HG03469 (cell line): ENCODE measurements at regions not wholly inside any gene's neighbourhood (a gene's known extent, or its start where the extent isn't known, plus 50 kb on each side); places are given as distances from the start of the nearest gene placed in this dataset.
"Not testable (repeated sequence)": the region's sequence is repeated elsewhere in the genome, so short reads cannot be mapped to it uniquely, and the experiment has no call there.

Source experiments
- ATAC-seq: cut with Tn5 transposase; IDR thresholded peaks from one replicate; pipeline ENCODE4 v1.9.1; 2021; ENCODE audit warnings: mild to moderate bottlenecking, moderate library complexity, moderate number of reproducible peaks; ENCODE audit not compliant: unreplicated experiment

DNA sequence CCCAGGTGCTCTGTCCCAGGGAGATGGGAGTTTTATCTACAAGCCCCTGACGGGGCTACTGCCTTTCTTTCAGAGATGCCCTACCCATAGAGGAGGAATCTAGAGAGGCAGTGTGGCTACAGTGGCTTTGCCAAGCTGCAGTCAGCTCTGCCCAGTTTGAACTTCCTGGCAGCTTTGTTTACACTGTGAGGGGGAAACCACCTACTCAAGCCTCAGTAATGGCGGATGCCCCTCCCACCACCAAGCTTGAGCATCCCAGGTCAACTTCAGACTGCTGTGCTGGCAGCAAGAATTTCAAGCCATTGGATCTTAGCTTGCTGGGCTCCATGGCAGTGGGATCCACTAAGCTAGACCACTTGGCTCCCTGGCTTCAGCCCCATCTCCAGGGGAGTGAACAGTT is 53.1 kb upstream of the TMEM252 start:
- not testable (repeated sequence) for ATAC-seq

DNA sequence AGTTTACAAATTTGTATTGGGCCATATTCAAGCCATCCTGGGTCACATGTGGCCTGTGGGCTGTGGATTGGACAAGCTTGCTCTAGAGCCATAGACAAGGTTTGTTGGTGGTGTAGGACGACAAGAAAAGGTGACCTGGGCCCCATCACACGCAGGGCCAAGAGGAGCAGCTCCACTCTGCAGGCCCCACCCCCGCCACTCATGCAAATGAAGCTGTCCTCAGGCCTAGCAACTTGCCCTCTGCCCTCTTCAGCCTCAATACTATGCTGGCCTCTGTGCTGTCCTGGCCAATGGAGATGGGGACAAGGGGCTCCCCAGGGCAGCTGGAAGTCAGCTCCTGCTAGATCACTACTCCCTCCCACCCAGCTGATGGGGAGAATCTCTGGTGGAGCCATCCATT is 55.2 kb upstream of the TMEM252 start:
- no peak for ATAC-seq

DNA sequence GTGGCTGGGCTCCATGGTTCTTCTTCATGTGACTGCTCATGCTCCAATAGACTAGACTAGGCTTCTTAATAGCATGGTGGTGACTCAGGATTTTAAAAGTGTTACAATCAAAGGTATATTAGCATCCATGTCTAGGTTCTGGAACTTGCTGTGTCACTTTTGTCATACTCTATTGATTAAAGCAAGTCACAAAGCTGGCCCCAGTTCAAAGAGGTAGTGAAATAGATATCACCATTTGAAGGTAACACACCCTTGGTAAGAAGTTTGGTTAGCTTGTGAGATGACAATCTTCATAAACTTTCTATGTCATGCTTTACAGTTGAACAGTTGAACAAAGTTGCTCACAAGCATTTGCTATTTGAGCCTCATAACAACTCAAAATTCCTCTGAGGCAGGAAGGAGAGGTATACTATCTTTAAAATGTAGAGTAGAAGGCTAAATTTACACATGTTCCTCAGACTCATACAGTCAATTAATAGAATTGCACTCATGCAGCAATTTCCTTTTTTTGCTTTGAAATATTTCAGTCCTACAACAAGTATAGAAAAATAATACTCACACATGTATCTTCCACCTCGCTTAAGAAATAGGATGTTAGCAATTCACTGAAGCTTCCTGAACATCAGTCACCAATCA is 56.8 kb upstream of the TMEM252 start:
- no peak for ATAC-seq

DNA sequence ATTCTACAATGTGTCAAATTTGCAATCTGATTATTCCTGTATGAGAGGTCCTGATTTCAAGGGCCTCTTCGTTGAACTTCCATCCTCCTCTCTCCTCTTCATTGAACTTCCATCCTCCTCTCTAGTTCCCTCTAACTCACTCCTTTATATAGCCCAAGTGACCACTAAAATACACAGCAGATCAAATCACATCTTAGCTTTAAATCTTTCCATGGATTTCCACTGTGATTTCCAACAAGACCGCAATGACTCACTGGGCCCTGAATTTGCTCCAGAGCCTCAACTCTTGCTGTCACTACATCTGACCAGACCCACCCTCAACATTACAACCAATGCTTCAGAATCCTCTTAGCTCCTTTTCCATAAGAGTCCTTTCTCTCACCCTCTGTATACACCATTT is 59.1 kb upstream of the TMEM252 start:
- no peak for ATAC-seq

DNA sequence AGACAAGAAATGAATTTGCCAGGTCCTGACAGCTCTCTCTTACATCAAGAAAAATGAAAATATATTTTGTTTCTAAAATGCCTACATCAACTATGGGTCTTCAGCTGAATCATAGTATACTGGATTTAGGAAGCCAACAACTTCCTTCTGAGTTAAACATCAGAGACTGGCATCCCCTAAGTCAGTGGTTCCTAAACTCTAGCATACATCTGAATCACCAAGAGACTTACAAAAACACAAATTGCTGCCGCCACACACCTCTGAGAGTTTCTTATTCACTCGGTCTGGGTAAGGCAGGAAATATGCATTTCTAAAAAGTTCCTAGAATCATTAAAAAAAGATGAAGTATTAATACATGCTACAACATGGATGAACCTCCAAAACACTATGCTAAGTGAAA is 60.4 kb upstream of the TMEM252 start:
- ATAC-seq, result no peak

DNA sequence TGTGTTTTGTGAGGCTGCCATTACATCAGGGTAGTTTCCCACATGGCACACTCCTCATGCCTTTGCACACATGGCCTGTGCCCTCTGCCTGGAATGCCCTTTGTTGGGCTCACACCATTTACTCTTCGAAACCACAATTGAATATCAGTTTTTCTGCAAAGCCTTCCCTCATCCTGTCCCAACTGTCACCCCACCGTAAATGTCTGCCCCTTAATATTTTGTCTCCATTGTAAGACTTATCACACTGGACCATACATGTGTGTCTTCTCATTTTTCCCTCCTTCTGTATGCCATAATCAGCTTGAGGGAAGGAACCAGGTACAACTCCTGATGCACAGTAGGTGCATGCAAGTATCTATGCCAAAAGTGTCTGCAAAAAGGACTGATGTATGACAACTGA is 62.7 kb upstream of the TMEM252 start:
- ATAC-seq, result no peak

DNA sequence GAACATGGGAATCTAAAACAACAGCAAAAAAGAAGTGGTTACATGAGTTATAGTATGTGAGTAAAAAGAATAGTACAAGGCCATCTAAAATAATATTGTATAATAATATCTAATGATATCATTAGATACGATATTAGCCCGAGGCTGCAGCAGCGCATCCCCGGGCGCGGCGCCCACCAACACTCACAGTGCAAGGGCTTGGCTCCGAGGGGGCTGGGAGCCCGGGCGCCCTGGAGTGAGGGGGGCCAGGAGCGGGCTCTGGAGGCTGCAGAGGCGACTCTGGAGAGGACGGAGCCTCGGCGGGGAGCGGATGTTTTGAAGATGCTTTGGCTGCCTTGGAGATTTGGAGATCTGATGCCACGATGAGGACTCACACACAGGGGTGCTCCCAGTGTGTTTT is 68.1 kb upstream of the TMEM252 start:
- ATAC-seq, result no peak

DNA sequence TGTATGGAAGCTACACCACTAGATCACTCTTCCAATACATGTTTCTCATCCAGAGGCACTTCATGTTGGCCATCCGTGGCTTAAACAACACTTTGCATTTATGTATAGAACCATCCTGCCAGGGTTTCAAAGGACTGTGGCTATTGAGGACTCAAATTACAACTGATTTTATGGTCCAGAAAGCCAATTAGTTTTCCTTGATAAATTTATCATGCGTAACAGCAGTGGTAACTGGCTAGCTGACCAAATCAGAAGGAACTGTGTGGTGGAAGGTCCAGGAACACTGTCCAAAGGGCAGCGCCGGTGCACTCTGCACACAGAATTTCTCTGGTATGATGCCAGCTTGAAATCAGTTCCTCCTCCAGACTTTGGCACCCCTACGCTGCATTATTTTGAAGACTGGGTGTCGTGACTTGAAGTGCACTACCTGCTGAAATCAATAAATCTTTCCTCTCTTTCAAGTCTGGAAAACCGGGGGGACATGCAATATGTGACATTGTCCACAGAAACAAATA is 69.3 kb upstream of the TMEM252 start:
- ATAC-seq, result no peak

DNA sequence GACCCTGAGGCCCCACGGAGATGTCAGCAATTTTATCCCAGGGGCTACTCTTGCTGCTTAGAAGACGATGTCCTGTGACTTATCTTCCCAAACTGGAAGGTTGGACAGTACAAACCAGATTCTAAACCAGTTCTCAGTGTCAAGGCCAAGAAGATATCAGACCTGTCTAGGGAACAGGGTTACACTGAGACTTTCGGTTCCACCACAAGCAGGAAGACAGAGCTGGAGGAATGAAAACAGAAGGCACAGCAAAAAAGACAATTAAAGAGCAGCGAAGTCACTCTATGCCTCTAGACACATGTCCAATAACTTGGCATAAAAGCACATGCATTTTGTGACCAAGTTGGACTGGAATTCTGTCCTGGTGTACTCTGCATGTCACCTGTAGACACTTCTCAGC is 73.4 kb upstream of the TMEM252 start:
- no peak for ATAC-seq

DNA sequence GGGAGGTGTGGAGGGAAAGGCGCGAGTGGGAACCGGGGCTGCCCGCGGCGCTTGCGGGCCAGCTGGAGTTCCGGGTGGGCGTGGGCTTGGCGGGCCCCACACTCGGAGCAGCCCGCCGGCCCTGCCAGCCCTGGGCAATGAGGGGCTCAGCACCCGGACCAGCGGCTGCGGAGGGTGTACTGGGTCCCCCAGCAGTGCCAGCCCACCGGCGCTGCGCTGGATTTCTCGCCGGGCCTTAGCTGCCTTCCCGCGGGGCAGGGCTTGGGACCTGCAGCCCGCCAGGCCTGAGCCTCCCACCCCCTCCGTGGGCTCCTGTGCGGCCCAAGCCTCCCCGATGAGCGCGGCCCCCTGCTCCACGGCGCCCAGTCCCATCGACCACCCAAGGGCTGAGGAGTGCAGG is 76.3 kb upstream of the TMEM252 start:
- not testable (repeated sequence) for ATAC-seq

DNA sequence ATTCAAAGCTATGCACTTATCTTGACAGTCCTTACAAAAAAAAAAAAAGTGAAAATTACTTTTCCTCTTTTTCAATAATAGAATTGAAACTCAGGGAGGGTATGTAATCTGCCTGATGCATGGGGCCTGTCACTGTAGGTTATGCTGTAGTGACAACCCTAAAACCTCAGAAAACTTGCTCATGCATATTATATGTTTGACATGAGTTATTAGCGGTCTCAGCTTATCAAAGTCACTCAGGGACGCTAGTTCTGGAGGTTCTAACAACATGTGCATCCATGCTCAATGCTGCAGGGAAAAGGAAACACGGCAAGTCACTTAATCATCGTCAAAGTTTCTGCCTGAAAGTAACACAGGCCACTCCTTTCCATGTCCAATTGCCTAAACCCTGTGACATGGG is 78.4 kb upstream of the TMEM252 start:
- no peak for ATAC-seq

DNA sequence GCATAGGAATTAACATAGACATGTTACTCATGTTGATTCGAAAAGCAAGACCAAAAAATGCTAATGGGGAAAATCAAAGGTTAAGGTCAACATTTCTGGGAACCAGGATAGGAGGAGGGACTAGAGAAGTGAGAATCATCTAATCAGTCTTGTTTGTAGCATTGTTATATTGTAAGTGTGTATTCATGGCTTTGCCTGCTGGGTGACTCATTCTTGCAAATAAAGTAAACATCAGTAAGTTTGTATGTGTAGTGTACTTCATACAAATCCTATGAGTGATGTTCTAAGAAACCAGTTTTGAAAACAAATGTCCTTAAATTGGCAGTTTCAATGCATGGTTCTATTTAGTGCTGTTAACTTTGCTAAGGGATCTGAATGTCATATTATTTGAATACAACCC is 79.0 kb upstream of the TMEM252 start:
- ATAC-seq, result no peak

DNA sequence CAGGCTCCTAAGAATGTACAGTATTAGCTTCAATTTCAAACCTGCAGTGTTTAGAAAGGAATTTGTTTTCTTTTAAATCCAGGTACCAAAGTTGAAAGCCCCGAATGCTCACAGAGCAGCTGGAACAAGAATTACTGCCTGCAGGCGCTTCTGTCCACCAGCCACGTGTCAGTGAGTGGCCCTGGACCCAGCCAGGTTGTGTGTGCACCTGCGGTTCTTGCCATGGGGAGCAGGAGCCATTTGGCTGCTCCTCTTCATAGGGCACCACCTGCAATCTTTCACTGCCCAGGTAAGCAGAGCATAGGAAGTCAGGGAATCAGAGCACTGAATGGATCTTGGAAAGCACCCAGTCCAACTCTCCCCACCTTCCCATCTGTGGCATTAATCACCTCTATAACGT is 79.5 kb upstream of the PIP5K1B start:
- no peak for ATAC-seq

DNA sequence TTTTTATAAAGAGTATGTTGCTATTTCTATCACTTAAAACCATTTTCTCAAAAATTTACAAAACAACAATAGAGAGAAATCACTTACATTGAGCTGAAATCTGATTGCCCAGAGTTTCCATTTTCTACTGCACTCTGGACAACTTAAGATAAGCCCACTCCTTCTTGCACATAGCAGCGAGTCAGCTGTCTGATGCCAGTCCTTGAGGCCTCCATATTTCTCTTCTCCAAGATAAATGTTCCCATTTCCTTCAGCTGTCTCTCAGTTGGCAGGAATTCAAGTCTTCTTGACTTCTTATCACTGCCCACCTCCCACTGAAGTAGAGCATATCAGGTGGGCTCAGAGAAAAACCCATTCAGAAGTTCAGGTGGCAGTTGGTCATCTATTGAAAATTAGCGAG is 78.5 kb upstream of the PIP5K1B start:
- no peak for ATAC-seq

DNA sequence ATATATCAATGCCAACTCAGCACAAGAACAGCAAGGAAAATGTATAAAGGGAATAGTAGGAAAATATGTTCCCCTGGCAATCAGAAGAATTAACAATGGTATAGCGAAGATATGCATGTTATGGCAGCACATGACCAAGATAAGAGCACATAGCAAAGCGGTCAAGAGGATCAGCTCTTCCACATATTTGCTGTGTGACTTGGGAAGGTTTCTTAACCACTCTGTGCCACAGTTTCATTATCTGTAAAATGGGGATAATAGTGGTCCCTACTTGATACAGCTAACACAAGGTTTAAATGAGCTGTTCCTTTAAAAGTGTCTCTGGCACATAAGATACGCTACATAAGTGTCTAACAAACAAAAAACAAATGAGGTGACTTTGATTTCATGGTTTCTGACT is 77.9 kb upstream of the PIP5K1B start:
- ATAC-seq, result no peak

DNA sequence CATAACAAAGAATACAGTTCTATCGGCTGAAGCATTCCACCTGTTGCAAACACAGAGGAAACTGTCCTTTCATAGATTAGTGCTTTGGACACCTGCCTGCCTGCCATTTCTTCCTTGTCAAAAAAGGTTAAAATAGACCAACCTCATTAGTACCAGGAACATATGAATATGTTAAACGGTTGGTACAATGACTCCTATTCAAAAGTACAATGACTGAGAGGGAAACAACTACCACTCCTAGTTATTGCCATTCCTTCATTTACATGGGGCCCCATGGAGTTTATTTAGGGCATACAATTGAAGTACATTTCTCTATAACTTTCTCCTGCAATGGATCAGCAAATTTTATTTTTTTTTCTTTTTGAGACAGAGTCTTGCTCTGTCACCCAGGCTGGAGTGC is 77.4 kb upstream of the PIP5K1B start:
- no peak for ATAC-seq

DNA sequence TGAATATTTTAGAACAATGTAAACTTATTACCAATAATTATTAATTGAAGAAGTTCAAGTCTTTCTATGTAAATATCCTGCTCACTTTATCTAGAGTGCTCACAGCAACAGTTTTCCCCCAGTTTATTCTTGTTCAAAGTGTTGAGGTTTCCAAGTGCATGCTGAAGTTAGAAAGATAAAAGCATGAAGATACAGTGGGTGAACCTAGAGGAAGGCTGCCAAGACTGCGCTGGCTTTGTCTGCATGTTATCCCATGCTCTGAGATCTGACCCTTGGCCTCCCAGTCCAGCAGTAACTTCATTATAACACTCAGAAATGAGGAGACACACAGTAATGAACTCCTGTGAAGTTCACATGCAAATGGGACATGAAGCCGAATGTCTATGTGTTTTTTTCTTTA is 76.0 kb upstream of the PIP5K1B start:
- no peak for ATAC-seq

DNA sequence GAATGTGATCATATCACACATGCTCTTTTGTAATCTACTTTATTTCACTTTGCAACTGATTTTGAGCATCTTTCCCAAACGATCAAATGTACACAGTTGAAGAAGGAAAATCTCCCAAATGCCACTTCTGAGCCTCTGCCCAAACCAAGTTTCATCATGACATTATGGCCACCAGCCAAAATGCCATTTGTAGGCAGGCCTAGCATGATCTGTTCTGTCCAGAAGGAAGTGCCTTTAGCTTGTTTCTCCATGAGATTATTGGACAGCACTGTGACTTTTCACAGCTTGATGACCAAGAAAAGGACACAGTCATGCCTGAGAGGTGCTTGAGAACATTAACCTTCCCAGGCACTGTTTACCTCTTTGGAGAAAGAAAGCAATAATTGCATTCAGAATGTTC is 73.2 kb upstream of the PIP5K1B start:
- no peak for ATAC-seq

DNA sequence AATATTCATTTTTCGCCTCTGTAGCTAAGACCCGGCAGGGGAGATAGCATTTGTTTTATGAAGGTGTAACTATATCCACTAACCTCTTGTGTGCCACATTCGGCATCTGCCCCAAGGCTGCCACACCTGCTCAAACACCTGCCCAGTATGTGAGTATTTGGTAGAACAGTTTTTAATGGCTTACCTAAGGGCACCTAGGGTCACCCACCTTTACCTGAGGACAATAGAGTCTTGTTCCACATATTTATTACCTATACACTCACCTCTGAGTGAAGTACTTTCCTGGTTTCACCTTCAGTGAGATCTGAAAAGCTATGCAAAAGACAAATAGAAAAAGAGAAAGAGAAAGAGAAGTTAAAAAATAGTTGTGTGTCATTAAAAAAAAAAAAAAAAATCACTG is 68.0 kb upstream of the PIP5K1B start:
- ATAC-seq, result no peak

DNA sequence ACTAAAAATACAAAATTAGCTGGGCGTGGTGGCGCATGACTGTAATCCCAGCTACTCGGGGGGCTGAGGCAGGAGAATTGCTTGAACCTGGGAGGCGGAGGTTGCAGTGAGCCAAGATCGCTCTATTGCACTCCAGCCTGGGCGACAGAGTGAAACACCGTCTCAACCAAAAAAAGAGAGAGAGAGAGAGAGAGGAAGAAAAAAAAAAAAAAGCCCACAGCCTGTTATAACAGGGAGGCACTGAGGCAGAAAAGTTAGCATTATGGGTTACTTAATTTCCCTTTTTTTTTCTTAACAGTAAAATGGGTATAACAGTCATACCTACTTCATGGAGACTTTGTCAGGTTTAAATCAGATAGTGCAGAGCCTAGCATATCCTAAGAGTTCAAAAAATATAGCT is 65.8 kb upstream of the PIP5K1B start:
- ATAC-seq, result not testable (repeated sequence)

DNA sequence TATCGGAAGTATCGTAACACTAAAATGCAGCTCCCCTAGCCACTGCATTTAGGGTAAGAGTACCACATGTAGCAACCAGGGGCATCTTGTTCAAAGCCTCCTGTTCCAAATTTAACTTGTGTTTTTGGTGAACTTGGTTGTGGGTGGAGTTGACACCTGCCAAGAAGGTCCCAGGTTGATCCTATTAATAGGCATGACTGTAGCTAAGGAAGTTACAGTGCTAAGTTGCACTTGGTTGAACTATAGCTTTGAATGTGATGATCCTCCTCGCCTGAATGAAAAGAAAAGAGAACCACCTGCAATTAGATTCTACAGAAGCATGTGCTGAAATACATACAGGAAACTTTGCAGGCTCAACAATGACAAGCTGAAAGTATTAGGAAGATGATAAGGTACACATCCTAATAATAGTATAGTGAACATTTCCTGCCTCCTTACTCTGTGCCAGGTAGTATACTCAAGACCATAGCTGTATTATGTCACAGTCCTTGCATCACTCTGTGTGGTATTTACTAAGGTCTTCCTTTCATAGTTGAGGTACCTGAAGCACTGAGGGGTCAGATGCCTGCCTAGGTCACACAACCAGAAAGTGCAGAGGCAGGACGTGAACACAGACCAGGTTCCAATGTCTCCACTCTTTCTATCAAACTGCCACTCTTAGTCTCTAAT is 64.5 kb upstream of the PIP5K1B start:
- no peak for ATAC-seq

DNA sequence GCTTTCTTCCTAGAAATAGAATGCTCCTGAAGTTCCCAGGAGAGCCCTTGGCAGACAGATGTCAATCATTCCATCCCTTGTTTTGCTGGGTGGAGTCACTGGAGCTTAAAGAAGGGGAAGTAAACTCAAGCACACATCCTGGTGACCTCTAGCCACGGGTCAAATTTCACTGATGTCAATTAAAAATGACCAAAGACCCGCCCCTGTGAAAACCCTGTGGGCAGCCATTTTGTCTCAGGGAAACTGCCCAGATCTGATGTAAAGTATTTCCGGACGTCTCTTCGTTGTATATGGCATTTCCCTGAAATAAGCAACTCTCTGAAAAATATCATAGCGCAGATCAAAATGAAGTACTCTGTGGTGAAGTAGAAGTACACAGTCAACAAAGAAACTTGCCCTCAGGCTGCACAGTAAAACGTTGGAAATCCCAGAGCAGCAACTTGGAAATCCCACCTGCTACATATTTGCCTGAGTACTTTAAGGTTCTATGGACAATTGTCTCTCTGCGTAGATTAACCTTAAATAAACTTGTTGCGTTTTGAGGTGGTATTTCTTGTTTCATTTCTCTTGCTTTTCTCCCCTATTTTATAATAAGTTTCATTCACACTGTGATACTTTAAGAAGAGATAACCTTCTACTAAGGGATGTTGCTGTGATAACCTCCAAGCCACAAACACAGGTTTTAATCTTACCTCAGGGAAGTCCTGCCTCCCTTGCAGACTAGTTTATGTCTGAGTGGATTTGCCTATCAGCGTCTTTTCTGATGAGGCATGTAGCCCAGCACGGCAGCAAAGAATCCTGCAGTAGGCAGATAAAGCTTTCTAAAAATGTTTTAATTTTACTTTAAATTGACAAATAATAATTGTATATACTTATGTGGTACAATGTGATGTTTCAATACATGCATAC is 60.9 kb upstream of the PIP5K1B start:
- ATAC-seq, result no peak
